H9 (cell line): ENCODE measurements at regions not wholly inside any gene's neighbourhood (a gene's known extent, or its start where the extent isn't known, plus 50 kb on each side); places are given as distances from the start of the nearest gene placed in this dataset.

Experiments
- DNase-seq: peaks from one replicate; pipeline ENCODE4 v3.0.0-alpha.2; 2017
- H2AFZ ChIP-seq: one replicate; pipeline ENCODE4 v1.6.1; 2013; ENCODE audit warnings: mild to moderate bottlenecking, low read length, control low read depth, moderate library complexity
- H2AK5ac ChIP-seq: 2 replicates; pipeline ENCODE4 v1.6.1; 2013; ENCODE audit warnings: low read length, control low read depth, mixed read lengths; ENCODE audit not compliant: insufficient read length
- H2BK120ac ChIP-seq: one replicate; pipeline ENCODE4 v1.6.1; 2013; ENCODE audit warnings: low read depth, mild to moderate bottlenecking, low read length, control low read depth, inconsistent platforms; ENCODE audit not compliant: poor library complexity, severe bottlenecking
- H2BK12ac ChIP-seq: 2 replicates; pipeline ENCODE4 v1.6.1; 2013; ENCODE audit warnings: low read length, control low read depth, mixed read lengths, low read depth; ENCODE audit not compliant: insufficient read length
- H2BK15ac ChIP-seq: 2 replicates; pipeline ENCODE4 v1.6.1; 2013; ENCODE audit warnings: low read depth, low read length, control low read depth
- H2BK20ac ChIP-seq: one replicate; pipeline ENCODE4 v1.6.1; 2013; ENCODE audit warnings: low read depth, mild to moderate bottlenecking, low read length, control low read depth, inconsistent platforms; ENCODE audit not compliant: poor library complexity, severe bottlenecking
- H2BK5ac ChIP-seq: 2 replicates; pipeline ENCODE4 v1.6.1; 2013; ENCODE audit warnings: low read length, control low read depth, mixed read lengths; ENCODE audit not compliant: insufficient read length
- H3K14ac ChIP-seq: 2 replicates; pipeline ENCODE4 v1.6.1; 2013; ENCODE audit warnings: low read length, control low read depth; ENCODE audit not compliant: insufficient read depth
- H3K18ac ChIP-seq: 2 replicates; pipeline ENCODE4 v1.6.1; 2013; ENCODE audit warnings: low read depth, mild to moderate bottlenecking, mixed read lengths, low read length, control low read depth; ENCODE audit not compliant: insufficient read length
- H3K23ac ChIP-seq: 2 replicates; pipeline ENCODE4 v1.6.1; 2013; ENCODE audit warnings: low read length, control low read depth, mixed read lengths, low read depth; ENCODE audit not compliant: insufficient read length
- H3K23me2 ChIP-seq: 2 replicates; pipeline ENCODE4 v1.6.1; 2013; ENCODE audit warnings: low read depth, mild to moderate bottlenecking, mixed read lengths, low read length, control low read depth; ENCODE audit not compliant: insufficient read length, poor library complexity, severe bottlenecking
- H3K27ac ChIP-seq: 2 replicates; pipeline ENCODE4 v1.5.1; 2013; ENCODE audit warnings: low read length, control low read depth, mixed read lengths, low read depth; ENCODE audit not compliant: insufficient read length
- H3K27me3 ChIP-seq: 2 replicates; pipeline ENCODE4 v1.6.1; 2013; ENCODE audit warnings: low read length, control low read depth, inconsistent platforms; ENCODE audit not compliant: insufficient read depth
- H3K4ac ChIP-seq: 2 replicates; pipeline ENCODE4 v1.6.1; 2013; ENCODE audit warnings: low read depth, mild to moderate bottlenecking, control low read depth, inconsistent platforms, low read length, moderate library complexity
- H3K4me1 ChIP-seq: 2 replicates; pipeline ENCODE4 v1.6.1; 2013; ENCODE audit warnings: low read length, control low read depth, inconsistent platforms; ENCODE audit not compliant: insufficient read depth
- H3K4me2 ChIP-seq: 2 replicates; pipeline ENCODE4 v1.6.1; 2013; ENCODE audit warnings: low read length, control low read depth, mixed read lengths; ENCODE audit not compliant: insufficient read length, insufficient read depth
- H3K56ac ChIP-seq: 2 replicates; pipeline ENCODE4 v1.6.1; 2013; ENCODE audit warnings: low read depth, mild to moderate bottlenecking, mixed read lengths, low read length, control low read depth; ENCODE audit not compliant: insufficient read length
- H3K79me1 ChIP-seq: 2 replicates; pipeline ENCODE4 v1.6.1; 2013; ENCODE audit warnings: low read depth, mild to moderate bottlenecking, moderate library complexity, low read length, control low read depth, inconsistent platforms; ENCODE audit not compliant: insufficient read depth, poor library complexity, severe bottlenecking
- H3K79me2 ChIP-seq: 2 replicates; pipeline ENCODE4 v1.6.1; 2013; ENCODE audit warnings: low read length, control low read depth, inconsistent platforms; ENCODE audit not compliant: insufficient read depth
- H3K9ac ChIP-seq: 2 replicates; pipeline ENCODE4 v1.6.1; 2013; ENCODE audit warnings: low read length, control low read depth, mixed read lengths; ENCODE audit not compliant: insufficient read length; ENCODE audit errors: extremely low read depth
- H3K9me3 ChIP-seq: one replicate; pipeline ENCODE4 v1.6.1; 2013; ENCODE audit warnings: low read depth, low read length, inconsistent platforms; ENCODE audit not compliant: control insufficient read depth
- H3T11ph ChIP-seq: one replicate; pipeline ENCODE4 v1.6.1; 2013; ENCODE audit warnings: mild to moderate bottlenecking, low read length, control low read depth, inconsistent platforms
- H4K20me1 ChIP-seq: one replicate; pipeline ENCODE4 v1.6.1; 2013; ENCODE audit not compliant: control insufficient read depth, insufficient read length, insufficient read depth
- H4K5ac ChIP-seq: 2 replicates; pipeline ENCODE4 v1.6.1; 2013; ENCODE audit warnings: low read depth, mild to moderate bottlenecking, mixed read lengths, low read length, control low read depth; ENCODE audit not compliant: insufficient read length
- H4K8ac ChIP-seq: replicated peaks from 2 replicates; pipeline ENCODE4 v1.6.1; 2013; ENCODE audit warnings: low read length, control low read depth, mixed read lengths, low read depth; ENCODE audit not compliant: insufficient read length
- H4K91ac ChIP-seq: 2 replicates; pipeline ENCODE4 v1.6.1; 2013; ENCODE audit warnings: low read depth, mild to moderate bottlenecking, moderate library complexity, mixed read lengths, low read length, control low read depth; ENCODE audit not compliant: insufficient read length
- H3K27ac Mint-ChIP-seq, 3 experiments: 2 replicates in 2 of 3; 3 replicates in 1 of 3; pipeline ENCODE4 v1.8.0; 2020 to 2021; ENCODE audit warnings: mixed read lengths in 3 of 3, mild to moderate bottlenecking in 1 of 3, moderate library complexity in 1 of 3
- H3K27me3 Mint-ChIP-seq: 2 replicates; pipeline ENCODE4 v1.8.0; 2021; ENCODE audit warnings: low read depth, mild to moderate bottlenecking, moderate library complexity, mixed read lengths
- H3K36me3 Mint-ChIP-seq, 3 experiments: 2 replicates in 2 of 3; 3 replicates in 1 of 3; pipeline ENCODE4 v1.8.0; 2020 to 2021; ENCODE audit warnings: low read depth in 3 of 3, mixed read lengths in 3 of 3; ENCODE audit not compliant: insufficient read depth in 1 of 3
- H3K4me1 Mint-ChIP-seq, 2 experiments: 2 replicates each; pipeline ENCODE4 v1.8.0; 2020; ENCODE audit warnings: mixed read lengths in 2 of 2
- H3K4me3 Mint-ChIP-seq, 2 experiments: 2 replicates in 1 of 2; 3 replicates in 1 of 2; pipeline ENCODE4 v1.8.0; 2020 to 2021; ENCODE audit warnings: mild to moderate bottlenecking in 2 of 2, mixed read lengths in 2 of 2, moderate library complexity in 1 of 2
- H3K9me3 Mint-ChIP-seq, 2 experiments: 2 replicates in 1 of 2; 3 replicates in 1 of 2; pipeline ENCODE4 v1.8.0; 2020; ENCODE audit warnings: mild to moderate bottlenecking in 2 of 2, mixed read lengths in 2 of 2, moderate library complexity in 1 of 2
- CTCF ChIP-seq: fragments of 200-600 bp; sonication (generic); conservative IDR thresholded peaks from 3 replicates; pipeline ENCODE4 v1.8.0; 2021; ENCODE audit warnings: antibody characterized with exemption, mild to moderate bottlenecking
- WGBS: extraction: QIAGEN DNeasy Blood & Tissue Kit; methylation state at CpG from one replicate; pipeline ENCODE4 v1.1.7; 2013; ENCODE audit warnings: missing lambda C conversion rate, low lambda C conversion rate, mixed read lengths; ENCODE audit not compliant: insufficient read length; ENCODE audit errors: extremely low coverage; 5-methylcytosine and 5-hydroxymethylcytosine counted together

GRCh38 chr6:170140129-170140528, 150.7 kb downstream of the DLL1 start:
- Histone ChIP-seq H3K18ac (no peak overlapping the region), H2AK5ac (no peak overlapping the region), H3K14ac (no peak overlapping the region), H4K20me1 (no peaks in the 10 kb centered on the region), H3K27me3 (no peaks in the 10 kb centered on the region), H2BK20ac (no peak overlapping the region), H3K4me1 (no peaks in the 10 kb centered on the region), H3K27ac (no peak overlapping the region), H3K56ac (no peak overlapping the region), H3K4ac (no peak overlapping the region), H3K23me2 (no peaks in the 10 kb centered on the region), H3T11ph (no peak overlapping the region), H2BK15ac (no peak overlapping the region), H3K9me3 (no peaks in the 10 kb centered on the region), H2BK5ac (no peak overlapping the region), H3K79me2 (no peaks in the 10 kb centered on the region), H2AFZ (no peak overlapping the region), H4K91ac (no peak overlapping the region), H2BK12ac (no peak overlapping the region), H4K8ac (no peak overlapping the region), H3K9ac (no peak overlapping the region), H3K23ac (no peak overlapping the region), H4K5ac (no peak overlapping the region), H3K79me1 (no peaks in the 10 kb centered on the region), H2BK120ac (no peak overlapping the region), H3K4me2 (no peak overlapping the region)
- no peak for TF ChIP-seq CTCF
- Mint-ChIP-seq H3K4me3 (no peak overlapping the region), H3K4me1 (no peaks in the 10 kb centered on the region), H3K9me3 (peaks cover 42 to 44% of the 10 kb centered on the region in 2 experiments), H3K27ac (no peak overlapping the region), H3K36me3 (peaks cover 7 to 23% (median 13%) of the 10 kb centered on the region in 3 experiments), H3K27me3 (peaks cover 19% of the 10 kb centered on the region)
- DNase-seq, result no peak
- WGBS, result no CpG with 5 or more reads among the region's 13 CpGs
